ENCODE measurements at regions not wholly inside any gene's neighbourhood (a gene's known extent, or its start where the extent isn't known, plus 50 kb on each side); places are given as distances from the start of the nearest gene placed in this dataset.

DNA sequence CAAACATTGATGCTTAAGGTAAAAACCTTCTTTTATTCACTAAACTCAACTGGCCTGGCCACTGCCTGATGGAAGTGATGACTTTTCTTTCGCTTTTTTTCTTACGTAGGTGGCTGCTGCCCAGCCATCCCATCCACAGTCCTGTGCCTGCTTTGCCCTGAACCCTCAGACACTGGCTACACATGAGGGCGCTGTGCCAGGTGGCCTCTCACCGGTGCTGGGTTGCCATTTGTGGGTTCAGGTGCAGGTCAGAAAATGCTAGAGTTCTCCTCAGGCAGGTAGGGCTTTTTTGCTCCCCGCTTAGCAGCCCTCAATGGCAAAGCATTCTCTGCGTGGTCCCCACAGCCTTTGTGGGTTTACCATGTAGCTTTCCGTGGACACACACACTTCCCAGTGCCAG, 88.3 kb upstream of the PRR23E start:
- no peak for TF ChIP-seq TCF12 (IDR thresholded peaks at IDR 0.05)
- no peak for TF ChIP-seq TCF12 (CRISPR knock-in tag; IDR thresholded peaks at IDR 0.05)
- no peak for TF ChIP-seq TBX3 (IDR thresholded peaks at IDR 0.05; ENCODE audit: borderline replicate concordance)
- TF ChIP-seq, protein P1, sequence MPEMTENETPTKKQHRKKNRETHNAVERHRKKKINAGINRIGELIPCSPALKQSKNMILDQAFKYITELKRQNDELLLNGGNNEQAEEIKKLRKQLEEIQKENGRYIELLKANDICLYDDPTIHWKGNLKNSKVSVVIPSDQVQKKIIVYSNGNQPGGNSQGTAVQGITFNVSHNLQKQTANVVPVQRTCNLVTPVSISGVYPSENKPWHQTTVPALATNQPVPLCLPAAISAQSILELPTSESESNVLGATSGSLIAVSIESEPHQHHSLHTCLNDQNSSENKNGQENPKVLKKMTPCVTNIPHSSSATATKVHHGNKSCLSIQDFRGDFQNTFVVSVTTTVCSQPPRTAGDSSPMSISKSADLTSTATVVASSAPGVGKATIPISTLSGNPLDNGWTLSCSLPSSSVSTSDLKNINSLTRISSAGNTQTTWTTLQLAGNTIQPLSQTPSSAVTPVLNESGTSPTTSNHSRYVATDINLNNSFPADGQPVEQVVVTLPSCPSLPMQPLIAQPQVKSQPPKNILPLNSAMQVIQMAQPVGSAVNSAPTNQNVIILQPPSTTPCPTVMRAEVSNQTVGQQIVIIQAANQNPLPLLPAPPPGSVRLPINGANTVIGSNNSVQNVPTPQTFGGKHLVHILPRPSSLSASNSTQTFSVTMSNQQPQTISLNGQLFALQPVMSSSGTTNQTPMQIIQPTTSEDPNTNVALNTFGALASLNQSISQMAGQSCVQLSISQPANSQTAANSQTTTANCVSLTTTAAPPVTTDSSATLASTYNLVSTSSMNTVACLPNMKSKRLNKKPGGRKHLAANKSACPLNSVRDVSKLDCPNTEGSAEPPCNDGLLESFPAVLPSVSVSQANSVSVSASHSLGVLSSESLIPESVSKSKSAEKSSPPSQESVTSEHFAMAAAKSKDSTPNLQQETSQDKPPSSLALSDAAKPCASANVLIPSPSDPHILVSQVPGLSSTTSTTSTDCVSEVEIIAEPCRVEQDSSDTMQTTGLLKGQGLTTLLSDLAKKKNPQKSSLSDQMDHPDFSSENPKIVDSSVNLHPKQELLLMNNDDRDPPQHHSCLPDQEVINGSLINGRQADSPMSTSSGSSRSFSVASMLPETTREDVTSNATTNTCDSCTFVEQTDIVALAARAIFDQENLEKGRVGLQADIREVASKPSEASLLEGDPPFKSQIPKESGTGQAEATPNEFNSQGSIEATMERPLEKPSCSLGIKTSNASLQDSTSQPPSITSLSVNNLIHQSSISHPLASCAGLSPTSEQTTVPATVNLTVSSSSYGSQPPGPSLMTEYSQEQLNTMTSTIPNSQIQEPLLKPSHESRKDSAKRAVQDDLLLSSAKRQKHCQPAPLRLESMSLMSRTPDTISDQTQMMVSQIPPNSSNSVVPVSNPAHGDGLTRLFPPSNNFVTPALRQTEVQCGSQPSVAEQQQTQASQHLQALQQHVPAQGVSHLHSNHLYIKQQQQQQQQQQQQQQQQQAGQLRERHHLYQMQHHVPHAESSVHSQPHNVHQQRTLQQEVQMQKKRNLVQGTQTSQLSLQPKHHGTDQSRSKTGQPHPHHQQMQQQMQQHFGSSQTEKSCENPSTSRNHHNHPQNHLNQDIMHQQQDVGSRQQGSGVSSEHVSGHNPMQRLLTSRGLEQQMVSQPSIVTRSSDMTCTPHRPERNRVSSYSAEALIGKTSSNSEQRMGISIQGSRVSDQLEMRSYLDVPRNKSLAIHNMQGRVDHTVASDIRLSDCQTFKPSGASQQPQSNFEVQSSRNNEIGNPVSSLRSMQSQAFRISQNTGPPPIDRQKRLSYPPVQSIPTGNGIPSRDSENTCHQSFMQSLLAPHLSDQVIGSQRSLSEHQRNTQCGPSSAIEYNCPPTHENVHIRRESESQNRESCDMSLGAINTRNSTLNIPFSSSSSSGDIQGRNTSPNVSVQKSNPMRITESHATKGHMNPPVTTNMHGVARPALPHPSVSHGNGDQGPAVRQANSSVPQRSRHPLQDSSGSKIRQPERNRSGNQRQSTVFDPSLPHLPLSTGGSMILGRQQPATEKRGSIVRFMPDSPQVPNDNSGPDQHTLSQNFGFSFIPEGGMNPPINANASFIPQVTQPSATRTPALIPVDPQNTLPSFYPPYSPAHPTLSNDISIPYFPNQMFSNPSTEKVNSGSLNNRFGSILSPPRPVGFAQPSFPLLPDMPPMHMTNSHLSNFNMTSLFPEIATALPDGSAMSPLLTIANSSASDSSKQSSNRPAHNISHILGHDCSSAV (CRISPR knock-in tag; IDR thresholded peaks at IDR 0.05; ENCODE audit: borderline replicate concordance) = no peak
- TF ChIP-seq NR2C2 (CRISPR knock-in tag; IDR thresholded peaks at IDR 0.05; ENCODE audit: borderline replicate concordance) = no peak
- TF ChIP-seq NRL (CRISPR knock-in tag; IDR thresholded peaks at IDR 0.05; ENCODE audit: borderline replicate concordance) = no peak
- no peak for TF ChIP-seq SALL2 (CRISPR knock-in tag; IDR thresholded peaks at IDR 0.05)
- TF ChIP-seq ZZZ3 (CRISPR knock-in tag; IDR thresholded peaks at IDR 0.05; ENCODE audit: borderline replicate concordance) = no peak
- TF ChIP-seq FOXM1 (CRISPR knock-in tag; IDR thresholded peaks at IDR 0.05) = no peak
- TF ChIP-seq, protein P2, sequence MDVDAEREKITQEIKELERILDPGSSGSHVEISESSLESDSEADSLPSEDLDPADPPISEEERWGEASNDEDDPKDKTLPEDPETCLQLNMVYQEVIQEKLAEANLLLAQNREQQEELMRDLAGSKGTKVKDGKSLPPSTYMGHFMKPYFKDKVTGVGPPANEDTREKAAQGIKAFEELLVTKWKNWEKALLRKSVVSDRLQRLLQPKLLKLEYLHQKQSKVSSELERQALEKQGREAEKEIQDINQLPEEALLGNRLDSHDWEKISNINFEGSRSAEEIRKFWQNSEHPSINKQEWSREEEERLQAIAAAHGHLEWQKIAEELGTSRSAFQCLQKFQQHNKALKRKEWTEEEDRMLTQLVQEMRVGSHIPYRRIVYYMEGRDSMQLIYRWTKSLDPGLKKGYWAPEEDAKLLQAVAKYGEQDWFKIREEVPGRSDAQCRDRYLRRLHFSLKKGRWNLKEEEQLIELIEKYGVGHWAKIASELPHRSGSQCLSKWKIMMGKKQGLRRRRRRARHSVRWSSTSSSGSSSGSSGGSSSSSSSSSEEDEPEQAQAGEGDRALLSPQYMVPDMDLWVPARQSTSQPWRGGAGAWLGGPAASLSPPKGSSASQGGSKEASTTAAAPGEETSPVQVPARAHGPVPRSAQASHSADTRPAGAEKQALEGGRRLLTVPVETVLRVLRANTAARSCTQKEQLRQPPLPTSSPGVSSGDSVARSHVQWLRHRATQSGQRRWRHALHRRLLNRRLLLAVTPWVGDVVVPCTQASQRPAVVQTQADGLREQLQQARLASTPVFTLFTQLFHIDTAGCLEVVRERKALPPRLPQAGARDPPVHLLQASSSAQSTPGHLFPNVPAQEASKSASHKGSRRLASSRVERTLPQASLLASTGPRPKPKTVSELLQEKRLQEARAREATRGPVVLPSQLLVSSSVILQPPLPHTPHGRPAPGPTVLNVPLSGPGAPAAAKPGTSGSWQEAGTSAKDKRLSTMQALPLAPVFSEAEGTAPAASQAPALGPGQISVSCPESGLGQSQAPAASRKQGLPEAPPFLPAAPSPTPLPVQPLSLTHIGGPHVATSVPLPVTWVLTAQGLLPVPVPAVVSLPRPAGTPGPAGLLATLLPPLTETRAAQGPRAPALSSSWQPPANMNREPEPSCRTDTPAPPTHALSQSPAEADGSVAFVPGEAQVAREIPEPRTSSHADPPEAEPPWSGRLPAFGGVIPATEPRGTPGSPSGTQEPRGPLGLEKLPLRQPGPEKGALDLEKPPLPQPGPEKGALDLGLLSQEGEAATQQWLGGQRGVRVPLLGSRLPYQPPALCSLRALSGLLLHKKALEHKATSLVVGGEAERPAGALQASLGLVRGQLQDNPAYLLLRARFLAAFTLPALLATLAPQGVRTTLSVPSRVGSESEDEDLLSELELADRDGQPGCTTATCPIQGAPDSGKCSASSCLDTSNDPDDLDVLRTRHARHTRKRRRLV (CRISPR knock-in tag; IDR thresholded peaks at IDR 0.05) = no peak
- no peak for TF ChIP-seq NFE2L2 (IDR thresholded peaks at IDR 0.05; ENCODE audit: low read length)
- no peak for TF ChIP-seq FOXK2 (IDR thresholded peaks at IDR 0.05)
